HG02610 (cell line): ENCODE measurements at regions not wholly inside any gene's neighbourhood (a gene's known extent, or its start where the extent isn't known, plus 50 kb on each side); places are given as distances from the start of the nearest gene placed in this dataset.

Experiments used
- ATAC-seq: cut with Tn5 transposase; IDR thresholded peaks from one replicate; pipeline ENCODE4 v1.9.1; 2021; ENCODE audit warnings: mild to moderate bottlenecking, moderate library complexity; ENCODE audit not compliant: unreplicated experiment

GRCh38 chr5:93322974-93323860 lies 257.8 kb downstream of the NR2F1-AS1 start:
- ATAC-seq: no peak

GRCh38 chr5:93320920-93321445 lies 260.0 kb downstream of the NR2F1-AS1 start:
- ATAC-seq: no peak

- no peak for ATAC-seq
These were observed 267.3 kb downstream of the NR2F1-AS1 start for GRCh38 chr5:93313672-93314071.

- ATAC-seq: no peak
These were observed 269.1 kb downstream of the NR2F1-AS1 start for GRCh38 chr5:93311881-93312280.

- no peak for ATAC-seq
These were observed 273.5 kb downstream of the NR2F1-AS1 start for GRCh38 chr5:93307557-93307956.

- no peak for ATAC-seq
These were observed 275.0 kb downstream of the NR2F1-AS1 start for GRCh38 chr5:93305984-93306383.

GRCh38 chr5:93304456-93305250 lies 276.4 kb downstream of the NR2F1-AS1 start:
- no peak for ATAC-seq

GRCh38 chr5:93303291-93303691 lies 277.7 kb downstream of the NR2F1-AS1 start:
- no peak for ATAC-seq

GRCh38 chr5:93302711-93303110 lies 278.3 kb downstream of the NR2F1-AS1 start:
- no peak for ATAC-seq

GRCh38 chr5:93300945-93301344 lies 280.1 kb downstream of the NR2F1-AS1 start:
- no peak for ATAC-seq

GRCh38 chr5:93300309-93300923 lies 280.6 kb downstream of the NR2F1-AS1 start:
- ATAC-seq: no peak

GRCh38 chr5:93299681-93300308 lies 281.2 kb downstream of the NR2F1-AS1 start:
- no peak for ATAC-seq

GRCh38 chr5:93297116-93297515 lies 283.9 kb downstream of the NR2F1-AS1 start:
- ATAC-seq: no peak

- no peak for ATAC-seq
These were observed 284.7 kb downstream of the NR2F1-AS1 start for GRCh38 chr5:93296338-93296737.

- ATAC-seq: no peak
These were observed 286.0 kb downstream of the NR2F1-AS1 start for GRCh38 chr5:93294996-93295395.

- no peak for ATAC-seq
These were observed 286.8 kb downstream of the NR2F1-AS1 start for GRCh38 chr5:93294199-93294598.

- no peak for ATAC-seq
These were observed 291.1 kb downstream of the NR2F1-AS1 start for GRCh38 chr5:93289942-93290341.

GRCh38 chr5:93285461-93285860 lies 295.6 kb downstream of the NR2F1-AS1 start:
- no peak for ATAC-seq

- no peak for ATAC-seq
These were observed 298.8 kb downstream of the NR2F1-AS1 start for GRCh38 chr5:93281980-93282772.

GRCh38 chr5:93280518-93280917 lies 300.5 kb downstream of the NR2F1-AS1 start:
- no peak for ATAC-seq
